ENCODE measurements at regions not wholly inside any gene's neighbourhood (a gene's known extent, or its start where the extent isn't known, plus 50 kb on each side); places are given as distances from the start of the nearest gene placed in this dataset.
A peak's percentile ranks its signal among the peaks of the same experiment; 100 is the strongest.
"Not testable (repeated sequence)": the region's sequence is repeated elsewhere in the genome, so short reads cannot be mapped to it uniquely, and the experiment has no call there.

DNA sequence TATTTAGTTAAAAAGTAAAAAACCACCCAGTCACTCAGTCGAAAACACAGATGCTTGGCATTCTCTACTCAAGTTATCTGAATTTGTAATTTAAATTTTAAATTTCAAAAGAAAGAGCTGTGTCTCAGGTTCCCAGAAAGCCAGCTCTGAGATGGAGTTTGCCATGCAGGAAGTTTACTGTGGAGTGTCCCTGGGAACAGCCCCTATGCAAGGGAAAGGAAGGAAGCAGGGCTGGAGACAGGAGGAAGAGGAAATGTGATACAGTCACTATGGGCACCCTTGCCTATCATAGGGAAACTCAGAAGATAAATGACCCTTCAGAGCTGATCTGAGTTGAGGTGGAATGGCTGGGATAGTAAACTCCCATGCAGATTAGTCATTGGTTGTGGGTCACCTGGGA lies 408.8 kb upstream of the ACTBL2 start:
- Histone ChIP-seq H3K27ac (ENCODE audit: low read depth, low read length, severe bottlenecking) (no peak overlapping the region), H3K4me1 (ENCODE audit: control insufficient read depth, insufficient read depth, low read length, poor library complexity, severe bottlenecking) (peaks cover 28% of the 10 kb centered on the region), H3K4me3 (ENCODE audit: extremely low read depth, insufficient read depth, low read length, poor library complexity, severe bottlenecking) (no peak overlapping the region), H3K36me3 (ENCODE audit: control insufficient read depth, insufficient read depth, low read length) (no peaks in the 10 kb centered on the region), H3K9me3 (ENCODE audit: control insufficient read depth, low read length) (no peaks in the 10 kb centered on the region)
- WGBS, 2 experiments (ENCODE audit: insufficient coverage in 2 of 2) = no CpG with 5 or more reads among the region's 1 CpG

DNA sequence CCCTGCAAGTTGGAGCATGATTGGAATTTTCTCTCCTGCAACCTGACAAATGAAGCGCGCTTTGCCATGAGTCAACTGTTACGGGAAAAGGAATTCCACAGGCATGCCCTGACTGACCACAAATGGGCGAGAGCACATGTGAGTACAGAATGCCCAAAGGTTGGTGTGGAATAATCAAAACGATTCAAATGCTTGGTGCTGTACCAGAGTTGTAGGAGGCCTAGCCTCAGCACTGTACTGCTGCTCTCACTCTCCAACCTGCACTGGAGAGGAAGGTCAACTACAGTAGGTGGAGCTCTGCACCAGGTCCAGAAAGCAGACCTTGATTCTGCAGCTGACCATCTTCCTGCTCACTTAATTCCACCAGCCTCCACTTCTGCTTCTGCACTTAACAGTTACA lies 406.9 kb upstream of the ACTBL2 start:
- Histone ChIP-seq H3K36me3 (ENCODE audit: control insufficient read depth, insufficient read depth, low read length) (no peaks in the 10 kb centered on the region), H3K4me1 (ENCODE audit: control insufficient read depth, insufficient read depth, low read length, poor library complexity, severe bottlenecking) (peaks cover 28% of the 10 kb centered on the region), H3K9me3 (ENCODE audit: control insufficient read depth, low read length) (no peaks in the 10 kb centered on the region), H3K27ac (ENCODE audit: low read depth, low read length, severe bottlenecking) (no peak overlapping the region), H3K4me3 (ENCODE audit: extremely low read depth, insufficient read depth, low read length, poor library complexity, severe bottlenecking) (no peak overlapping the region)
- 75 to 79% methylated on average over 5 of the region's 5 CpGs for WGBS, 2 experiments (ENCODE audit: insufficient coverage in 2 of 2)

DNA sequence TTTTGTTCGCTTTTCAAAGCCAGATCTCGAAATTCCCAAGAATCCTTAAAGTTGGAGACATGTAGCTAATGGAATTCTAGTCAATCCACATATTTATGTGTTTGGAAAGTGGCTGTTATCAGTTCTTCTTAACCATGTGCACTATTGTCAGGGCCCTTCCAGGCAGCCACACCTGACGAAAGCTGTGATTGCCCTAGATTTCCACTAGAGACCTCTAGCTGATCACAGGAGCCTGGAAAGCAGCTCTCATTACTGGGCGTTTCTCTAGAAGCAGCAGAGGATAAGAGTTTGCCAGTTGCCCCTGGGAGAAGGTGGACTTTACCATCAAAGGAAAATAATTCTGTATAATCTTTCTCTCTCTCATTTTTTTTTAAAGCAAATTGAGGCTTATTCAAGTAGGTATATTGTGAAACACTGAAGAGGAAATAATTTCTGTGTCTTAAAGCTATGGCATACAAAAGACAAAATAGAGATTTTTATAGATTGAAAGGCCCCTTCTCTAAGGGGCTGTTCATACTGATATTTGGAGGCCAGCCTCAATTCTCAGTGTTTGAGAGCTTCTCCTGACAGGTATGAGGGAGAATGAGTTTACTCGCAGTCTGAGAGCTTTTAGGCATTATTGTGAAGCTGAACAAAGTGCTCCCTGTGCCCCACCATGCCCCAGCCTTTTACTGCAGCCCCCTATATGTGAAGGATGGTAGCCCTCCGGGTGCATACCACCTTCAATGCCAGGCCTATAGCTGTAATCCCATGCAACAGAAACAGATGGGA lies 405.4 kb upstream of the ACTBL2 start:
- Histone ChIP-seq H3K27ac (ENCODE audit: low read depth, low read length, severe bottlenecking) (no peak overlapping the region), H3K4me1 (ENCODE audit: control insufficient read depth, insufficient read depth, low read length, poor library complexity, severe bottlenecking) (peaks cover 28% of the 10 kb centered on the region), H3K36me3 (ENCODE audit: control insufficient read depth, insufficient read depth, low read length) (no peaks in the 10 kb centered on the region), H3K4me3 (ENCODE audit: extremely low read depth, insufficient read depth, low read length, poor library complexity, severe bottlenecking) (no peak overlapping the region), H3K9me3 (ENCODE audit: control insufficient read depth, low read length) (no peaks in the 10 kb centered on the region)
- 26 to 75% methylated on average over 2 to 4 of the region's 6 CpGs for WGBS, 2 experiments (ENCODE audit: insufficient coverage in 2 of 2)

DNA sequence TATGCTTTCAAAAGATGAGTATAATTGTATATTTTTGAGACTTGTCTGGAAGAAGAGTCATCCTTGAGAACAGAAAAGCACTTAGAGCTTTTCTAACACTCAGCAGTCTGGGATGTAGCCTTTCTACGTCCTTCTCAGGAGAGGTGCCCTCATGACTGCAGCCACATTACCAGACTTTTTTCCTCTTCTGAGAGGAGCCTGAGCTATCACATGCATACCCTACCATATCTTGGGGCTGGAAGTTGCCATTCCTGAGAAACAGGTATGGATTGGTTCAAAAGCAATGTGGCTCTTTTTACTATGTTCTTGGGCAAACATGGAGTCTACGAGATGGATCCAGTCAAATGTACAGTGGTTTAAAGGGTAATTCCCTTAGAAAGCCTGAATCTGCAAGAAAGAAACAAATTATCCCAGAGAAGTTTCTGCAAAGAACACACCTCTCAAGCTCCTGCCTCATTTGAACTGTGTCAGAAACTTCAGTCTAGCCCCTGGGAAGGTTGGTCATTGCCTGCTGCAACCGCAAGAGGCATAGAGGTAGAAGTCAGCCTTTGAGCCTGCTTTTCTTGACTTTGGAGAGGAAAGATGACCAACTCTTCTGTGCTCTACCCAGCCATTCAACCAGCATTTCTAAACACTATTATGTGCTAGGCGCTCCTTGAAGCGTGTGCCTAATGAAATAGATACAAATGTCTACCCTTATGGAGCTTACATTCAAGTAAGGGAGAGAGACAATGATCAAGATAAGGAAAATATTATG lies 401.9 kb upstream of the ACTBL2 start:
- Histone ChIP-seq H3K9me3 (ENCODE audit: control insufficient read depth, low read length) (no peaks in the 10 kb centered on the region), H3K4me1 (ENCODE audit: control insufficient read depth, insufficient read depth, low read length, poor library complexity, severe bottlenecking) (peaks cover 19% of the 10 kb centered on the region), H3K36me3 (ENCODE audit: control insufficient read depth, insufficient read depth, low read length) (no peaks in the 10 kb centered on the region), H3K27ac (ENCODE audit: low read depth, low read length, severe bottlenecking) (no peak overlapping the region), H3K4me3 (ENCODE audit: extremely low read depth, insufficient read depth, low read length, poor library complexity, severe bottlenecking) (no peak overlapping the region)
- WGBS, 2 experiments (ENCODE audit: insufficient coverage in 2 of 2) = 93 to 96% methylated on average over 2 to 4 of the region's 5 CpGs

DNA sequence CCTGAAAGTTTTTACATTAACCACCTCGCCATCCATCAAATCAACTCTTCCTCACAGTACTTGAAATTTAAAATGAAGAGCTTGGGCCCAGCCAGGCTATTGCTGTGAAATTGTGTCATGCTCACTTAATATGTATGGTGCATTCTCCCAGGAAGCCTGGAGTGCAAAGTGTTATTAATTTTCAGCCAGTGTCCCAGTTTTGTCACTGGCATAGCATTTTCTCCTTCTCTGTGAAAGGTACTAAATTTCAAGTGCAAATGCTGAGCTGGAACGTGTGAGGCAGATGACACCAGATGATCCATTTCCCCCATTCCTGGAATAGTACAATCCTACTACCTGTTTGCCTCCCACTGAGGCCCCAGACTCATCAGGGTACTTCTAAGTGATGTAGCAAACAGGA lies 397.6 kb upstream of the ACTBL2 start:
- Histone ChIP-seq H3K4me1 (ENCODE audit: control insufficient read depth, insufficient read depth, low read length, poor library complexity, severe bottlenecking) (no peaks in the 10 kb centered on the region), H3K36me3 (ENCODE audit: control insufficient read depth, insufficient read depth, low read length) (no peaks in the 10 kb centered on the region), H3K9me3 (ENCODE audit: control insufficient read depth, low read length) (no peaks in the 10 kb centered on the region), H3K4me3 (ENCODE audit: extremely low read depth, insufficient read depth, low read length, poor library complexity, severe bottlenecking) (no peak overlapping the region), H3K27ac (ENCODE audit: low read depth, low read length, severe bottlenecking) (no peak overlapping the region)
- 67% methylated on average over 1 of the region's 2 CpGs; no CpG with 5 or more reads in 1 of the 2 experiments for WGBS, 2 experiments (ENCODE audit: insufficient coverage in 2 of 2)

DNA sequence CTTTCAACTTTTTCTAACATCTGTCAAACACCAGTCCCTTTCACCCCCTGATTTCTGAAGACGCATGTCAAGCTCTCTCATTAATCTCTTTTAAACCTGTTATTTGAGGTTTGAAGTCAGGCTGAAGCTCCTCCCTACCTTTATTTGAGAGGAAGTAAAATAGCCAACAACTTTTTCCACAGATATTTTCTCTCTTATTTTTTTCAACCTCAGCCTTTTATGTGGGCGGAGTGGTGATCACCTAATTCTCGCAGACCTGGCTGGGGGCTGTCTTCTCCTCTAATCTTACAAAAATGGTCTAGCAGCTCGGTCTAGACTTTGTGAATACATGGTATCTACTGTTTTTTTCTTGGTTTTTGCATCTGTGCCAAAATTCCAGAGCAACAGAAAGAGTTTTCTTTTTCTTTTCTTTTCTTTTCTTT lies 395.7 kb upstream of the ACTBL2 start:
- H3K4me3 ChIP-seq (ENCODE audit: extremely low read depth, insufficient read depth, low read length, poor library complexity, severe bottlenecking) = no peak overlapping the region
- H3K36me3 ChIP-seq (ENCODE audit: control insufficient read depth, insufficient read depth, low read length) = no peaks in the 10 kb centered on the region
- no peaks in the 10 kb centered on the region for H3K4me1 ChIP-seq (ENCODE audit: control insufficient read depth, insufficient read depth, low read length, poor library complexity, severe bottlenecking)
- H3K9me3 ChIP-seq (ENCODE audit: control insufficient read depth, low read length) = no peaks in the 10 kb centered on the region
- 100% methylated on average over 3 of the region's 4 CpGs; no CpG with 5 or more reads in 1 of the 2 experiments for WGBS, 2 experiments (ENCODE audit: insufficient coverage in 2 of 2)
- no peak overlapping the region for H3K27ac ChIP-seq (ENCODE audit: low read depth, low read length, severe bottlenecking)

DNA sequence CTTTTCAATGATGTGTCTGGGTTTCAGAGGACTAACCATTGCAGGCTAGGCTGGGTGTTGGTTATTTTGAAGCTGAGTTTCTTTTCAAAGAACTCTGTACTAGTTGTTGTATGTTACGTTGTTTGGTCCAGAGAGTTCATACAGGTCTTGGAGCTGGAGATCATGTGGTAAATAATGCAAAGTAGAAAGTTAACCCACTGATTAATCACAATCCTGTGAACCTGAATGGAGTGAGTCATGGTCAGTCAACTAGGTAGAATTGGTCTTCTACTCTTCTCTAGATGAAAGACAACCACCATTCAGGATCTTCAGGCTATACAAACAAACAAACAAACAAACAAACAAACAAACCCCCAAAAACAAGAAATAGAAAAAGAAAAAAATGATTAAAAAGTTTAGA lies 388.9 kb upstream of the ACTBL2 start:
- Histone ChIP-seq H3K4me3 (ENCODE audit: extremely low read depth, insufficient read depth, low read length, poor library complexity, severe bottlenecking) (no peak overlapping the region), H3K27ac (ENCODE audit: low read depth, low read length, severe bottlenecking) (no peak overlapping the region), H3K36me3 (ENCODE audit: control insufficient read depth, insufficient read depth, low read length) (no peaks in the 10 kb centered on the region), H3K4me1 (ENCODE audit: control insufficient read depth, insufficient read depth, low read length, poor library complexity, severe bottlenecking) (no peaks in the 10 kb centered on the region), H3K9me3 (ENCODE audit: control insufficient read depth, low read length) (peaks cover 7% of the 10 kb centered on the region)
- 80% methylated on average over 1 of the region's 1 CpG; no CpG with 5 or more reads in 1 of the 2 experiments for WGBS, 2 experiments (ENCODE audit: insufficient coverage in 2 of 2)

DNA sequence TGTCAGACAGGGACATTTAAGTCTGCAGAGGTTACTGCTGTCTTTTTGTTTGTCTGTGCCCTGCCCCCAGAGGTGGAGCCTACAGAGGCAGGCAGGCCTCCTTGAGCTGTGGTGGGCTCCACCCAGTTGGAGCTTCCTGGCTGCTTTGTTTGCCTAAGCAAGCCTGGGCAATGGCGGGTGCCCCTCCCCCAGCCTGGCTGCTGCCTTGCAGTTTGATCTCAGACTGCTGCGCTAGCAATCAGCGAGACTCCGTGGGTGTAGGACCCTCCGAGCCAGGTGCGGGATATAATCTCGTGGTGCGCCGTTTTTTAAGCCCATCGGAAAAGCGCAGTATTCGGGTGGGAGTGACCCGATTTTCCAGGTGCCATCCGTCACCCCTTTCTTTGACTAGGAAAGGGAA lies 387.7 kb upstream of the ACTBL2 start:
- not testable (repeated sequence) for H3K4me1 ChIP-seq (ENCODE audit: control insufficient read depth, insufficient read depth, low read length, poor library complexity, severe bottlenecking); H3K36me3 ChIP-seq (ENCODE audit: control insufficient read depth, insufficient read depth, low read length); H3K27ac ChIP-seq (ENCODE audit: low read depth, low read length, severe bottlenecking); H3K4me3 ChIP-seq (ENCODE audit: extremely low read depth, insufficient read depth, low read length, poor library complexity, severe bottlenecking); H3K9me3 ChIP-seq (ENCODE audit: control insufficient read depth, low read length)
- 85 to 100% methylated on average over 1 to 4 of the region's 14 CpGs for WGBS, 2 experiments (ENCODE audit: insufficient coverage in 2 of 2)

DNA sequence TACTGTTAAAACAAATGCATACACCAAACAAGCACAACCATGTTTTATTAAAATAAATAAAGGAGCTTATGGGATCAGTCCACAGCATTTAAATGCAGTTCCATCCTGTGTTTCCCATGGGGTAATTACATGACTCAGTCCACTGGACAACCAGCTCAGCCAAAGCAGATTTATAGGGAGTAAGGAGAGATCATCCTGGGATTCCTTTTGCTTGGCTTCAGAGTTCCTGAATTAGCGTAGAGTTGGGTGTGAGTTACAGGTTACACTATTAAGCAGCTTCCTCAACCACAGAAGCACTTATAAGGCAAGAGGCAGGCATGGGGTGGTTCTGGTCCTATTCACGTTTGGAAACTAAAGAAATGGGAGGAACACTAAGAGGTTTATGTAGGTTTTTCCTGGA lies 381.1 kb upstream of the ACTBL2 start:
- Histone ChIP-seq H3K9me3 (ENCODE audit: control insufficient read depth, low read length) (peaks cover 10% of the 10 kb centered on the region), H3K4me1 (ENCODE audit: control insufficient read depth, insufficient read depth, low read length, poor library complexity, severe bottlenecking) (peaks cover 14% of the 10 kb centered on the region), H3K27ac (ENCODE audit: low read depth, low read length, severe bottlenecking) (no peak overlapping the region), H3K36me3 (ENCODE audit: control insufficient read depth, insufficient read depth, low read length) (no peaks in the 10 kb centered on the region), H3K4me3 (ENCODE audit: extremely low read depth, insufficient read depth, low read length, poor library complexity, severe bottlenecking) (no peak overlapping the region)
- 80 to 100% methylated on average over 1 of the region's 2 CpGs for WGBS, 2 experiments (ENCODE audit: insufficient coverage in 2 of 2)

DNA sequence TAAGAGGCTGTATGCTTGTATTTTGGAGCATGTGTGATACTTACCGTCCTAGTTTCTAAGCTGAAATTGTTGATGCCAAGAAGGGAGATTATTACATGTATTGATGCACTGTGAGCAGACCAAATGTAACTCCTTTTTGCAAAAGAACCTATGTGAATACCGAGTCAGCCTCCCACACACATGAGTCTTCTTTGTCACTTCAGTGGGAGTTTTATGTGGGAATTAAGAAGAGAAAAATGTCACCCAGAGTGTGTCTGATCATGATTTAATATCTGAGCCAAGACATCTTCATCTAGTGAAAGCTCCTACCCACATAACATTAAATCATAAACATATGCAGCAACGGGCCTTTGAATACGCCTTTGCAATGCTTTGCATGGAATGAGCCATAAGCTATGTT lies 380.3 kb upstream of the ACTBL2 start:
- H3K27ac ChIP-seq (ENCODE audit: low read depth, low read length, severe bottlenecking) = peak overlapping the region; percentile 12
- H3K9me3 ChIP-seq (ENCODE audit: control insufficient read depth, low read length) = peaks cover 10% of the 10 kb centered on the region
- H3K4me3 ChIP-seq (ENCODE audit: extremely low read depth, insufficient read depth, low read length, poor library complexity, severe bottlenecking) = no peak overlapping the region
- peaks cover 14% of the 10 kb centered on the region for H3K4me1 ChIP-seq (ENCODE audit: control insufficient read depth, insufficient read depth, low read length, poor library complexity, severe bottlenecking)
- 78 to 100% methylated on average over 1 to 2 of the region's 4 CpGs for WGBS, 2 experiments (ENCODE audit: insufficient coverage in 2 of 2)
- no peaks in the 10 kb centered on the region for H3K36me3 ChIP-seq (ENCODE audit: control insufficient read depth, insufficient read depth, low read length)

DNA sequence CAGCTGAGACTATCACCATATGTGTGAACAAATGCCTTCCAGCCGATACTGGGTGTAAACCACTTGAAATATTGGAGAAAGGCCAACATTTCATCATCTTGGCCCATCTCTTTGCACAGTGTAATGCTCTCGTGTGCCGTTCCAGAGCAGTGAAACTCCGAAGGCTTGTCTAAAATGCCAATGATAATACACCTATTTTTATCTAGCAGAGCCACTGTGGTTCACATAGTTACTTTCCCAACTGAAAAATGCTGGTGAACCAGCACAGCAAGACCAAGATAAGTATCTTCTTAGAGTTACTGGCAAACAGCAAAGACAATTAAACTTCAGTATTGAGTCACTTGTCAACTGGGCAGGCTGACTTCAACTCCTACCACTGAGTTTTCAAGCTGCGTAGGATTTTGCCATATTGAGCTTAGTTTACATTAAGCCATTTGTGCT lies 379.9 kb upstream of the ACTBL2 start:
- H3K4me3 ChIP-seq (ENCODE audit: extremely low read depth, insufficient read depth, low read length, poor library complexity, severe bottlenecking) = no peak overlapping the region
- peak overlapping the region; percentile 12 for H3K27ac ChIP-seq (ENCODE audit: low read depth, low read length, severe bottlenecking)
- H3K4me1 ChIP-seq (ENCODE audit: control insufficient read depth, insufficient read depth, low read length, poor library complexity, severe bottlenecking) = peaks cover 14% of the 10 kb centered on the region
- H3K36me3 ChIP-seq (ENCODE audit: control insufficient read depth, insufficient read depth, low read length) = no peaks in the 10 kb centered on the region
- peaks cover 10% of the 10 kb centered on the region for H3K9me3 ChIP-seq (ENCODE audit: control insufficient read depth, low read length)
- 87 to 97% methylated on average over 3 to 5 of the region's 5 CpGs for WGBS, 2 experiments (ENCODE audit: insufficient coverage in 2 of 2)

Measured in mesodermal cell (in vitro differentiated cells).